HG02870 (cell line): ENCODE measurements at regions not wholly inside any gene's neighbourhood (a gene's known extent, or its start where the extent isn't known, plus 50 kb on each side); places are given as distances from the start of the nearest gene placed in this dataset.
A peak's percentile ranks its signal among the peaks of the same experiment; 100 is the strongest.

Source experiments
- ATAC-seq: cut with Tn5 transposase; IDR thresholded peaks from one replicate; pipeline ENCODE4 v1.9.1; 2021; ENCODE audit warnings: mild to moderate bottlenecking, moderate library complexity; ENCODE audit not compliant: unreplicated experiment

GRCh38 chr15:99921101-99921500, 187.9 kb upstream of the LYSMD4 start:
- ATAC-seq: no peak

- ATAC-seq: no peak
Observed at GRCh38 chr15:99918072-99918471, 184.8 kb upstream of the LYSMD4 start.

GRCh38 chr15:99917252-99917651, 184.0 kb upstream of the LYSMD4 start:
- no peak for ATAC-seq

- no peak for ATAC-seq
Observed at GRCh38 chr15:99916668-99917223, 183.5 kb upstream of the LYSMD4 start.

GRCh38 chr15:99914723-99915122, 181.5 kb upstream of the LYSMD4 start:
- no peak for ATAC-seq

GRCh38 chr15:99911816-99912215, 178.6 kb upstream of the LYSMD4 start:
- ATAC-seq: no peak

- peak; percentile 72 for ATAC-seq
Observed at GRCh38 chr15:99909592-99910295, 176.5 kb upstream of the LYSMD4 start.

GRCh38 chr15:99907698-99908097, 174.5 kb upstream of the LYSMD4 start:
- no peak for ATAC-seq

GRCh38 chr15:99906793-99907192, 173.6 kb upstream of the LYSMD4 start:
- ATAC-seq: no peak

GRCh38 chr15:99906311-99906710, 173.1 kb upstream of the LYSMD4 start:
- no peak for ATAC-seq

- ATAC-seq: no peak
Observed at GRCh38 chr15:99902248-99902928, 169.2 kb upstream of the LYSMD4 start.

GRCh38 chr15:99895956-99896311, 162.7 kb upstream of the LYSMD4 start:
- ATAC-seq: peak; percentile 39

GRCh38 chr15:99895189-99895955, 162.1 kb upstream of the LYSMD4 start:
- ATAC-seq: peak; percentile 78

GRCh38 chr15:99878835-99879234, 145.6 kb upstream of the LYSMD4 start:
- ATAC-seq: no peak

GRCh38 chr15:99873451-99873850, 140.2 kb upstream of the LYSMD4 start:
- no peak for ATAC-seq

- no peak for ATAC-seq
Observed at GRCh38 chr15:99863550-99864198, 130.4 kb upstream of the LYSMD4 start.

- no peak for ATAC-seq
Observed at GRCh38 chr15:99857836-99858235, 124.6 kb upstream of the LYSMD4 start.

- no peak for ATAC-seq
Observed at GRCh38 chr15:99850517-99850916, 117.3 kb upstream of the LYSMD4 start.

- ATAC-seq: peak; percentile 88
Observed at GRCh38 chr15:99845009-99845408, 111.8 kb upstream of the LYSMD4 start.

GRCh38 chr15:99844150-99844549, 110.9 kb upstream of the LYSMD4 start:
- no peak for ATAC-seq

GRCh38 chr15:99842071-99842470, 108.8 kb upstream of the LYSMD4 start:
- no peak for ATAC-seq
